Peyer's patch (tissue), 4 donors: ENCODE measurements at regions not wholly inside any gene's neighbourhood (a gene's known extent, or its start where the extent isn't known, plus 50 kb on each side); places are given as distances from the start of the nearest gene placed in this dataset.

Experiments
- CTCF ChIP-seq, 6 experiments: fragments of 450-650 bp in 4 of 6; fragments of 200-600 bp in 2 of 6; sonication (generic) in 1 of 6; IDR thresholded peaks; one replicate each; pipeline ENCODE4 v1.5.1; 2017 to 2019; ENCODE audit warnings: antibody characterized with exemption in 6 of 6, mild to moderate bottlenecking in 3 of 6, moderate library complexity in 1 of 6
- POLR2A ChIP-seq, 2 donors: fragments of 450-650 bp; IDR thresholded peaks; one replicate each; pipeline ENCODE4 v1.5.1; 2017; ENCODE audit warnings: antibody characterized with exemption in 2 of 2, mild to moderate bottlenecking in 2 of 2, moderate library complexity in 2 of 2

DNA sequence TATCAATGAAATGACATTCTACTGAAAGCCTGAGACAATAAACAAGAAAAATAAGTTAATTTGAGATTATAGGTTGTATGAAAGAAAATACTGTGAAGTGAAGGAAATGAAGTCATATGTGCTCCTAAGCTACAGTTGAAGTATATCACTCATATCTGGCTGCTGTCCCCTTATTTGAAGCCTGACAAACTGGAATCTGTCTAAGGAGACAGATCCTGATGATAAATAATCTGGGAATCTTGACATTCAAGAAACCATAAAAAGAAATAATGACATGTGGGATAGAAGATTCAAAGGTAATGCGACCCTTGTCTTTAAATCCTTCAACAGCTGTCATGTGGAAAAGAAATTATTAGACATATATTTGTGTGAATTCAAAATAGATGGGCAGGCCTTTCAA is 424.5 kb upstream of the LMCD1 start:
- TF ChIP-seq CTCF (IDR thresholded peaks at IDR 0.05) = no peak
- no peak for TF ChIP-seq POLR2A (IDR thresholded peaks at IDR 0.05)
